ENCODE measurements at regions not wholly inside any gene's neighbourhood (a gene's known extent, or its start where the extent isn't known, plus 50 kb on each side); places are given as distances from the start of the nearest gene placed in this dataset.

GRCh38 chr9:28206280-28206679, 633.0 kb upstream of the C9orf72 start:
- no peak for DNase-seq
- intact Hi-C loops (cut with DNase I), result no loop called here
- ATAC-seq (ENCODE audit: poor library complexity), result no peak

- intact Hi-C loops (cut with DNase I), result no loop called here
- ATAC-seq (ENCODE audit: poor library complexity) (no peak), DNase-seq (no peak)
These were observed 634.4 kb upstream of the C9orf72 start for GRCh38 chr9:28207657-28208056.

- DNase-seq (no peak), ATAC-seq (ENCODE audit: poor library complexity) (no peak)
- intact Hi-C loops (cut with DNase I), result no loop called here
These were observed 635.8 kb upstream of the C9orf72 start for GRCh38 chr9:28209130-28209529.

- no peak for DNase-seq
- no peak for ATAC-seq (ENCODE audit: poor library complexity)
- intact Hi-C loops (cut with DNase I), result no loop called here
These were observed 639.7 kb upstream of the C9orf72 start for GRCh38 chr9:28212979-28213378.

GRCh38 chr9:28215536-28216299, 642.4 kb upstream of the C9orf72 start:
- intact Hi-C loops (cut with DNase I), result no loop called here
- DNase-seq, result no peak
- ATAC-seq (ENCODE audit: poor library complexity), result no peak

- DNase-seq (no peak), ATAC-seq (ENCODE audit: poor library complexity) (no peak)
- intact Hi-C loops (cut with DNase I), result no loop called here
These were observed 659.4 kb upstream of the C9orf72 start for GRCh38 chr9:28232686-28233085.

GRCh38 chr9:28234133-28234893, 661.0 kb upstream of the C9orf72 start:
- intact Hi-C loops (cut with DNase I), result no loop called here
- DNase-seq (no peak), ATAC-seq (ENCODE audit: poor library complexity) (no peak)

GRCh38 chr9:28234894-28235277, 661.6 kb upstream of the C9orf72 start:
- ATAC-seq (ENCODE audit: poor library complexity) (no peak), DNase-seq (no peak)
- intact Hi-C loops (cut with DNase I), result no loop called here

- no peak for ATAC-seq (ENCODE audit: poor library complexity)
- intact Hi-C loops (cut with DNase I), result no loop called here
- DNase-seq, result no peak
These were observed 676.1 kb upstream of the C9orf72 start for GRCh38 chr9:28249424-28249823.

GRCh38 chr9:28255174-28255573, 681.9 kb upstream of the C9orf72 start:
- no peak for ATAC-seq (ENCODE audit: poor library complexity)
- intact Hi-C loops (cut with DNase I), result no loop called here
- no peak for DNase-seq

GRCh38 chr9:28260330-28260729, 687.0 kb upstream of the C9orf72 start:
- DNase-seq (no peak), ATAC-seq (ENCODE audit: poor library complexity) (no peak)
- intact Hi-C loops (cut with DNase I), result no loop called here

GRCh38 chr9:28264368-28264767, 691.1 kb upstream of the C9orf72 start:
- no peak for ATAC-seq (ENCODE audit: poor library complexity)
- intact Hi-C loops (cut with DNase I), result no loop called here
- DNase-seq, result no peak

- ATAC-seq (ENCODE audit: poor library complexity), result no peak
- intact Hi-C loops (cut with DNase I), result loop anchor here (5.0 kb wide), 1 partner anchor 50 kb away; no protein-coding TSS in a partner anchor
These were observed 694.1 kb upstream of the C9orf72 start for GRCh38 chr9:28267351-28267750.

GRCh38 chr9:28270156-28270555, 696.9 kb upstream of the C9orf72 start:
- DNase-seq (no peak), ATAC-seq (ENCODE audit: poor library complexity) (no peak)
- intact Hi-C loops (cut with DNase I), result no loop called here

More at GRCh38 chr9:28267351-28267750, 694.1 kb upstream of the C9orf72 start:
- no peak for DNase-seq

GRCh38 chr9:28272127-28272526, 698.8 kb upstream of the C9orf72 start:
- no peak for ATAC-seq (ENCODE audit: poor library complexity)
- intact Hi-C loops (cut with DNase I), result no loop called here
- DNase-seq, result no peak

- DNase-seq, result no peak
- intact Hi-C loops (cut with DNase I), result no loop called here
- no peak for ATAC-seq (ENCODE audit: poor library complexity)
These were observed 714.2 kb upstream of the C9orf72 start for GRCh38 chr9:28287455-28287854.

GRCh38 chr9:28289746-28290145, 716.5 kb upstream of the C9orf72 start:
- intact Hi-C loops (cut with DNase I), result no loop called here
- ATAC-seq (ENCODE audit: poor library complexity), result no peak
- DNase-seq, result no peak

GRCh38 chr9:28293369-28294090, 720.2 kb upstream of the C9orf72 start:
- DNase-seq, result no peak
- intact Hi-C loops (cut with DNase I), result no loop called here
- ATAC-seq (ENCODE audit: poor library complexity), result no peak

GRCh38 chr9:28301281-28301680, 728.0 kb upstream of the C9orf72 start:
- ATAC-seq (ENCODE audit: poor library complexity) (no peak), DNase-seq (no peak)
- intact Hi-C loops (cut with DNase I), result no loop called here

GRCh38 chr9:28317745-28318144, 744.5 kb upstream of the C9orf72 start:
- no peak for DNase-seq
- intact Hi-C loops (cut with DNase I), result loop anchor here (5.0 kb wide), 1 partner anchor 50 kb away; no protein-coding TSS in a partner anchor
- ATAC-seq (ENCODE audit: poor library complexity), result no peak

Measured in Right ventricle myocardium superior (tissue), 1 donor.